ENCODE measurements at regions not wholly inside any gene's neighbourhood (a gene's known extent, or its start where the extent isn't known, plus 50 kb on each side); places are given as distances from the start of the nearest gene placed in this dataset.

GRCh38 chr16:73756289-73757178 is 540.1 kb upstream of the PSMD7 start:
- no peak for DNase-seq (ENCODE audit: extremely low spot score)
- CTCF ChIA-PET: no interaction called here
- no peak for TF ChIP-seq CTCF (IDR thresholded peaks at IDR 0.05; ENCODE audit: control extremely low read depth, extremely low read depth, low read depth, missing control alignments)
- POLR2A ChIA-PET: no interaction called here

GRCh38 chr16:73753931-73754330 is 542.7 kb upstream of the PSMD7 start:
- ChIA-PET POLR2A (no interaction called here), CTCF (no interaction called here)
- DNase-seq (ENCODE audit: extremely low spot score): no peak
- TF ChIP-seq CTCF (IDR thresholded peaks at IDR 0.05; ENCODE audit: control extremely low read depth, extremely low read depth, low read depth, missing control alignments): no peak

GRCh38 chr16:73750639-73751038 is 546.0 kb upstream of the PSMD7 start:
- ChIA-PET POLR2A (no interaction called here), CTCF (interaction anchor here (1.2 kb wide), 1 partner anchor 13 kb away, joined by 3 read pairs; no protein-coding TSS in a partner anchor)
- no peak for DNase-seq (ENCODE audit: extremely low spot score)
- no peak for TF ChIP-seq CTCF (IDR thresholded peaks at IDR 0.05; ENCODE audit: control extremely low read depth, extremely low read depth, low read depth, missing control alignments)

DNA sequence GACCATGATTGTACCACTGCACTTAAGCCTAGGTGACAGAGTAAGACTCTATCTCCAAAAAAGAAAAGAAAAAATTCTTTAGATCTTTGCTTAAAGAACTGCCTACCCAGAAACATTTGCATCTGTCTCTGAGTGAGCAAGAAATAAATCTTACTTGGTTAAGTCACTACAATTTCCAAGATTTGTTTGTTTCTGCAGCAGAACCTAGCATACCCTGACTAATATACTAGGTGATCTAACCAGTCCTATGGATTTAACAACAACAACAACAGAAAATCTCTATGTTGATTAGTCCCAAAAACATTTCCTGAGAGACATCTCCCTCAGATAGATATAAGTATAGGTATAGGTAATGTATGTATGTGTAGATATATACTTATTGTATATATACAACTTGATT is 549.3 kb upstream of the PSMD7 start:
- ChIA-PET CTCF (no interaction called here), POLR2A (no interaction called here)
- DNase-seq (ENCODE audit: extremely low spot score): no peak
- TF ChIP-seq CTCF (IDR thresholded peaks at IDR 0.05; ENCODE audit: control extremely low read depth, extremely low read depth, low read depth, missing control alignments): no peak

GRCh38 chr16:73746554-73746953 is 550.1 kb upstream of the PSMD7 start:
- POLR2A ChIA-PET: no interaction called here
- TF ChIP-seq CTCF (IDR thresholded peaks at IDR 0.05; ENCODE audit: control extremely low read depth, extremely low read depth, low read depth, missing control alignments): no peak
- CTCF ChIA-PET: no interaction called here
- no peak for DNase-seq (ENCODE audit: extremely low spot score)

- DNase-seq (ENCODE audit: extremely low spot score): no peak
- CTCF ChIA-PET: no interaction called here
- no peak for TF ChIP-seq CTCF (IDR thresholded peaks at IDR 0.05; ENCODE audit: control extremely low read depth, extremely low read depth, low read depth, missing control alignments)
- POLR2A ChIA-PET: no interaction called here
These were observed 552.7 kb upstream of the PSMD7 start for GRCh38 chr16:73743665-73744496.

Data from GM10248 (cell line).